ENCODE measurements at regions not wholly inside any gene's neighbourhood (a gene's known extent, or its start where the extent isn't known, plus 50 kb on each side); places are given as distances from the start of the nearest gene placed in this dataset.

DNA sequence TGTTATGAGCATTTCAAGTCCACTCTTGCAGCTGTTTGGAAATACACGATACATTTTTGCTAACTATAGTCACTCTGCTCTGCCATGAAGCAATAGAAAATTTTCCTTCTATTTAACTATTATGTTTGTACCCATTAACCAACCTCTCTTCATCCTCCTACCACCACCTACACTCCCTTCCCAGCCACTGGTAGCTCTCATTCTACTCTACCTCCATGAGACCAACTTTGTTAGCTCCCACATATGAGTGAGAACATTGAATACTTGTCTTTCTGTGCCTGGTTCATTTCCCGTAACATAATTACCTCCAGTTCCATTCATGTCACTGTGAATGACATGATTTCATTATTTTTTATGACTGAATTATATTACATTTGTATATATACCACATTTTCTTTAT is 505.9 kb upstream of the CCNG1 start:
- Histone ChIP-seq H3K27ac (ENCODE audit: low read length) (no peak overlapping the region), H3K4me1 (ENCODE audit: control insufficient read depth, insufficient read depth, low read length) (no peaks in the 10 kb centered on the region), H3K36me3 (ENCODE audit: control insufficient read depth, insufficient read depth, low read length) (no peaks in the 10 kb centered on the region), H3K9me3 (ENCODE audit: control insufficient read depth, insufficient read depth, low read depth, low read length) (peaks cover 3% of the 10 kb centered on the region; the same call in 1 of the 2 replicates), H3K4me3 (ENCODE audit: low read depth in 2 of 2, low read length in 2 of 2) (no peak overlapping the region), H3K27me3 (ENCODE audit: control insufficient read depth, insufficient read depth, low read length) (no peaks in the 10 kb centered on the region)
- in situ Hi-C loops (cut with HindIII; ENCODE audit: low pct_unique_long_range_greater_than_20kb, low sequenced_read_pairs) (no loop called here), intact Hi-C loops (cut with micrococcal nuclease; ENCODE audit: unreplicated experiment) (no loop called here)
- BruUV-seq (replicated peaks): no TSS peak
- ATAC-seq: no peak
- TF ChIP-seq SIN3A (IDR thresholded peaks at IDR 0.05; ENCODE audit: borderline replicate concordance, insufficient read depth, low read depth, low read length) (no peak), TCF7L2 (IDR thresholded peaks at IDR 0.05; ENCODE audit: low read depth, low read length) (no peak), POLR2AphosphoS5 (IDR thresholded peaks at IDR 0.05; ENCODE audit: low read depth, low read length) (no peak)
- TF ChIP-seq, protein P1, sequence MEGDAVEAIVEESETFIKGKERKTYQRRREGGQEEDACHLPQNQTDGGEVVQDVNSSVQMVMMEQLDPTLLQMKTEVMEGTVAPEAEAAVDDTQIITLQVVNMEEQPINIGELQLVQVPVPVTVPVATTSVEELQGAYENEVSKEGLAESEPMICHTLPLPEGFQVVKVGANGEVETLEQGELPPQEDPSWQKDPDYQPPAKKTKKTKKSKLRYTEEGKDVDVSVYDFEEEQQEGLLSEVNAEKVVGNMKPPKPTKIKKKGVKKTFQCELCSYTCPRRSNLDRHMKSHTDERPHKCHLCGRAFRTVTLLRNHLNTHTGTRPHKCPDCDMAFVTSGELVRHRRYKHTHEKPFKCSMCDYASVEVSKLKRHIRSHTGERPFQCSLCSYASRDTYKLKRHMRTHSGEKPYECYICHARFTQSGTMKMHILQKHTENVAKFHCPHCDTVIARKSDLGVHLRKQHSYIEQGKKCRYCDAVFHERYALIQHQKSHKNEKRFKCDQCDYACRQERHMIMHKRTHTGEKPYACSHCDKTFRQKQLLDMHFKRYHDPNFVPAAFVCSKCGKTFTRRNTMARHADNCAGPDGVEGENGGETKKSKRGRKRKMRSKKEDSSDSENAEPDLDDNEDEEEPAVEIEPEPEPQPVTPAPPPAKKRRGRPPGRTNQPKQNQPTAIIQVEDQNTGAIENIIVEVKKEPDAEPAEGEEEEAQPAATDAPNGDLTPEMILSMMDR (IDR thresholded peaks at IDR 0.05): no peak
- TF ChIP-seq, protein P2, sequence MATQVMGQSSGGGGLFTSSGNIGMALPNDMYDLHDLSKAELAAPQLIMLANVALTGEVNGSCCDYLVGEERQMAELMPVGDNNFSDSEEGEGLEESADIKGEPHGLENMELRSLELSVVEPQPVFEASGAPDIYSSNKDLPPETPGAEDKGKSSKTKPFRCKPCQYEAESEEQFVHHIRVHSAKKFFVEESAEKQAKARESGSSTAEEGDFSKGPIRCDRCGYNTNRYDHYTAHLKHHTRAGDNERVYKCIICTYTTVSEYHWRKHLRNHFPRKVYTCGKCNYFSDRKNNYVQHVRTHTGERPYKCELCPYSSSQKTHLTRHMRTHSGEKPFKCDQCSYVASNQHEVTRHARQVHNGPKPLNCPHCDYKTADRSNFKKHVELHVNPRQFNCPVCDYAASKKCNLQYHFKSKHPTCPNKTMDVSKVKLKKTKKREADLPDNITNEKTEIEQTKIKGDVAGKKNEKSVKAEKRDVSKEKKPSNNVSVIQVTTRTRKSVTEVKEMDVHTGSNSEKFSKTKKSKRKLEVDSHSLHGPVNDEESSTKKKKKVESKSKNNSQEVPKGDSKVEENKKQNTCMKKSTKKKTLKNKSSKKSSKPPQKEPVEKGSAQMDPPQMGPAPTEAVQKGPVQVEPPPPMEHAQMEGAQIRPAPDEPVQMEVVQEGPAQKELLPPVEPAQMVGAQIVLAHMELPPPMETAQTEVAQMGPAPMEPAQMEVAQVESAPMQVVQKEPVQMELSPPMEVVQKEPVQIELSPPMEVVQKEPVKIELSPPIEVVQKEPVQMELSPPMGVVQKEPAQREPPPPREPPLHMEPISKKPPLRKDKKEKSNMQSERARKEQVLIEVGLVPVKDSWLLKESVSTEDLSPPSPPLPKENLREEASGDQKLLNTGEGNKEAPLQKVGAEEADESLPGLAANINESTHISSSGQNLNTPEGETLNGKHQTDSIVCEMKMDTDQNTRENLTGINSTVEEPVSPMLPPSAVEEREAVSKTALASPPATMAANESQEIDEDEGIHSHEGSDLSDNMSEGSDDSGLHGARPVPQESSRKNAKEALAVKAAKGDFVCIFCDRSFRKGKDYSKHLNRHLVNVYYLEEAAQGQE (IDR thresholded peaks at IDR 0.05; ENCODE audit: insufficient read depth in 1 of 2, low read depth in 2 of 2, low read length in 1 of 2): no peak
- DNase-seq (ENCODE audit: low read depth, low spot score): no peak
- ChIA-PET POLR2A (no interaction called here), CTCF (no interaction called here)

DNA sequence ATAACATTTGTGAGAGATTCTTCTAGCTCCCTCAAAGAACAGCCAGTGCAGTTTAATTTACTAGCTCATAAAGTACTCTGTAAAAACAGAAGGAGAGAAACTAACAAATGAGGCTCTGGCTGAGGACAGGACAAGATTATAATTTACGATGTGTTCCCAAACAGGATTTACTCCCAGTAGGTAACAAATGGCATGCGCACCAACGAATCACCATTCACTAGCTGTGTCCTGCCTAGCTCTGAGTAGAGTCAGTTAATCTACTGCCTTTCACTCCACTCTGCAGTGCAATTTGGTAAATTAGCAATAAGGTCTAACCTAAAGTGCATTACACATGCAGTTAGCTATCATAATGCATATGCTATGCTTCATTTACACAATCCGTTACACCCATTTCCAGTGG is 497.4 kb upstream of the CCNG1 start:
- BruUV-seq (replicated peaks): no TSS peak
- TF ChIP-seq, protein P1 (IDR thresholded peaks at IDR 0.05): no peak
- TF ChIP-seq POLR2AphosphoS5 (IDR thresholded peaks at IDR 0.05; ENCODE audit: low read depth, low read length) (no peak), SIN3A (IDR thresholded peaks at IDR 0.05; ENCODE audit: borderline replicate concordance, insufficient read depth, low read depth, low read length) (no peak)
- POLR2A ChIA-PET: no interaction called here
- intact Hi-C loops (cut with micrococcal nuclease; ENCODE audit: unreplicated experiment) (no loop called here), in situ Hi-C loops (cut with HindIII; ENCODE audit: low pct_unique_long_range_greater_than_20kb, low sequenced_read_pairs) (no loop called here)
- no peaks in the 10 kb centered on the region for H3K27me3 ChIP-seq (ENCODE audit: control insufficient read depth, insufficient read depth, low read length)
- no peaks in the 10 kb centered on the region for H3K4me1 ChIP-seq (ENCODE audit: control insufficient read depth, insufficient read depth, low read length)
- ATAC-seq (no peak), DNase-seq (ENCODE audit: low read depth, low spot score) (no peak)
- no peaks in the 10 kb centered on the region for H3K36me3 ChIP-seq (ENCODE audit: control insufficient read depth, insufficient read depth, low read length)
- H3K4me3 ChIP-seq (ENCODE audit: low read depth in 2 of 2, low read length in 2 of 2): no peak overlapping the region
- no peaks in the 10 kb centered on the region for H3K9me3 ChIP-seq (ENCODE audit: control insufficient read depth, insufficient read depth, low read depth, low read length)
- H3K27ac ChIP-seq (ENCODE audit: low read length): no peak overlapping the region
- CTCF ChIA-PET: interaction anchor here (0.6 kb wide), 1 partner anchor 407 kb away, joined by 4 read pairs; no protein-coding TSS in a partner anchor

All from Panc1 (cell line).